Caco-2 (cell line): ENCODE measurements at regions not wholly inside any gene's neighbourhood (a gene's known extent, or its start where the extent isn't known, plus 50 kb on each side); places are given as distances from the start of the nearest gene placed in this dataset.

ENCODE experiments used
- BruUV-seq: library from RNA; stranded (reverse); fragments of 400-500 nt; replicated peaks from 2 replicates; lab custom pipeline; 2021; lab: Mats Ljungman, UMichigan
- CTCF ChIA-PET: fragments of 300-600 bp; sonication (Branson Sonifier 250); formaldehyde crosslinking; loops from one replicate; lab custom pipeline; 2022; ENCODE audit warnings: antibody characterized with exemption; lab: Charles Lee
- POLR2A ChIA-PET: fragments of 300-600 bp; sonication (Branson Sonifier 250); formaldehyde crosslinking; loops from one replicate; lab custom pipeline; 2022; ENCODE audit warnings: antibody characterized with exemption; lab: Charles Lee
- DNase-seq, 2 experiments: peaks; one replicate each; pipeline versions ENCODE4 v3.0.0 to v3.0.0-alpha.2; 2020 to 2022
- H3K27me3 ChIP-seq: replicated peaks from 2 replicates; pipeline ENCODE4 v1.6.0; 2011; ENCODE audit warnings: low read length; ENCODE audit not compliant: control insufficient read depth, insufficient read depth
- H3K36me3 ChIP-seq: 2 replicates; pipeline ENCODE4 v1.5.1; 2011; ENCODE audit warnings: low read length; ENCODE audit not compliant: control insufficient read depth, insufficient read depth
- H3K4me1 ChIP-seq: fragments of 250-450 bp; sonication (Bioruptor Pico); 2 replicates; pipeline ENCODE4 v1.5.1; 2020; ENCODE audit warnings: mild to moderate bottlenecking
- H3K4me3 ChIP-seq: 2 replicates; pipeline ENCODE4 v1.5.1; 2011; ENCODE audit warnings: low read depth, mild to moderate bottlenecking, control low read depth, low read length
- H3K9me3 ChIP-seq: fragments of 250-450 bp; sonication (Bioruptor Pico); 2 replicates; pipeline ENCODE4 v1.5.1; 2020; ENCODE audit warnings: mild to moderate bottlenecking, moderate library complexity
- H3K27ac Mint-ChIP-seq: one replicate; pipeline ENCODE4 v1.8.0; 2022; ENCODE audit warnings: mixed read lengths; ENCODE audit not compliant: unreplicated experiment
- H3K27me3 Mint-ChIP-seq: one replicate; pipeline ENCODE4 v1.8.0; 2022; ENCODE audit warnings: mixed read lengths; ENCODE audit not compliant: insufficient read depth, unreplicated experiment
- H3K36me3 Mint-ChIP-seq: one replicate; pipeline ENCODE4 v1.8.0; 2022; ENCODE audit warnings: mild to moderate bottlenecking, mixed read lengths; ENCODE audit not compliant: insufficient read depth, unreplicated experiment
- H3K4me1 Mint-ChIP-seq: one replicate; pipeline ENCODE4 v1.8.0; 2022; ENCODE audit warnings: low read depth, mixed read lengths; ENCODE audit not compliant: unreplicated experiment
- H3K4me3 Mint-ChIP-seq: one replicate; pipeline ENCODE4 v1.8.0; 2022; ENCODE audit warnings: mild to moderate bottlenecking, moderate library complexity, mixed read lengths; ENCODE audit not compliant: unreplicated experiment
- H3K9me3 Mint-ChIP-seq: one replicate; pipeline ENCODE4 v1.8.0; 2022; ENCODE audit warnings: mixed read lengths; ENCODE audit not compliant: unreplicated experiment
- intact Hi-C: fragments of 100-400 bp; cut with micrococcal nuclease; formaldehyde crosslinking; loops from one replicate; pipeline ENCODE4 v1.10.0; 2022; ENCODE audit not compliant: unreplicated experiment
- TF ChIP-seq, protein P1 (sequence below), 2 experiments: fragments of 200-600 bp in 1 of 2; IDR thresholded peaks; 1 replicate in 1 of 2; 2 replicates in 1 of 2; pipeline versions ENCODE4 v1.5.1 to v1.8.0; 2011 to 2022; ENCODE audit warnings: antibody characterized with exemption in 1 of 2, control low read depth in 1 of 2, inconsistent platforms in 1 of 2, low read depth in 1 of 2, low read length in 1 of 2, mild to moderate bottlenecking in 1 of 2, moderate library complexity in 1 of 2; ENCODE audit not compliant: insufficient read depth in 1 of 2, severe bottlenecking in 1 of 2, unreplicated experiment in 1 of 2

DNA sequence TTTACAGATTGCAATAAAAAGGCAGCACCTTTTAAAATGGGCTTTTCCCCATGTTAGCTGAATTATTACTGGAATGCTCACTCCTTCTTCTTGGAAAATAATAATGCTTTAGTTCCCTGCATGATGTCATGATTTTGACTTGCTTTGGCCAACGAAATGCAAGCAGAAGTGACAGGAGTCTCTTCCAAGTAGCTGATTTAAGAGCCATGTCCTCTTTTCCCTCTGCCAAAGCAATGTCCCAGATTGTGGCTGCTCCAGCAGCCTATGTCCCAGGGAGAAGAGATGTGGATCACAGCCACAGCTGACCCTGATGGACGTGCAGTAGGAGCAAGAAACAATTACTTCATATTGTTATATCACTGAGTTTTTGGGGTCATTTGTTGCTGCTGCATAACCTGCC is 246.6 kb downstream of the HAPSTR1 start:
- DNase-seq, result no peak
- POLR2A ChIA-PET, result no interaction called here
- H3K9me3 Mint-ChIP-seq, result no peaks in the 10 kb centered on the region
- no peak overlapping the region for H3K4me3 ChIP-seq
- CTCF ChIA-PET, result no interaction called here
- no peaks in the 10 kb centered on the region for H3K36me3 ChIP-seq
- H3K4me3 Mint-ChIP-seq, result no peak overlapping the region
- TF ChIP-seq, protein P1, sequence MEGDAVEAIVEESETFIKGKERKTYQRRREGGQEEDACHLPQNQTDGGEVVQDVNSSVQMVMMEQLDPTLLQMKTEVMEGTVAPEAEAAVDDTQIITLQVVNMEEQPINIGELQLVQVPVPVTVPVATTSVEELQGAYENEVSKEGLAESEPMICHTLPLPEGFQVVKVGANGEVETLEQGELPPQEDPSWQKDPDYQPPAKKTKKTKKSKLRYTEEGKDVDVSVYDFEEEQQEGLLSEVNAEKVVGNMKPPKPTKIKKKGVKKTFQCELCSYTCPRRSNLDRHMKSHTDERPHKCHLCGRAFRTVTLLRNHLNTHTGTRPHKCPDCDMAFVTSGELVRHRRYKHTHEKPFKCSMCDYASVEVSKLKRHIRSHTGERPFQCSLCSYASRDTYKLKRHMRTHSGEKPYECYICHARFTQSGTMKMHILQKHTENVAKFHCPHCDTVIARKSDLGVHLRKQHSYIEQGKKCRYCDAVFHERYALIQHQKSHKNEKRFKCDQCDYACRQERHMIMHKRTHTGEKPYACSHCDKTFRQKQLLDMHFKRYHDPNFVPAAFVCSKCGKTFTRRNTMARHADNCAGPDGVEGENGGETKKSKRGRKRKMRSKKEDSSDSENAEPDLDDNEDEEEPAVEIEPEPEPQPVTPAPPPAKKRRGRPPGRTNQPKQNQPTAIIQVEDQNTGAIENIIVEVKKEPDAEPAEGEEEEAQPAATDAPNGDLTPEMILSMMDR (IDR thresholded peaks at IDR 0.05; ENCODE audit: insufficient read depth in 1 of 2, low read depth in 1 of 2, low read length in 1 of 2, severe bottlenecking in 1 of 2, unreplicated experiment in 1 of 2), result no peak
- H3K9me3 ChIP-seq, result no peaks in the 10 kb centered on the region
- no TSS peak for BruUV-seq
- H3K27me3 ChIP-seq, result no peaks in the 10 kb centered on the region
- peaks cover 3% of the 10 kb centered on the region for H3K27me3 Mint-ChIP-seq
- intact Hi-C loops, result no loop called here
- no peaks in the 10 kb centered on the region for H3K4me1 ChIP-seq
- no peak overlapping the region for H3K27ac Mint-ChIP-seq
- no peaks in the 10 kb centered on the region for H3K4me1 Mint-ChIP-seq
- no peaks in the 10 kb centered on the region for H3K36me3 Mint-ChIP-seq

- no peak overlapping the region for H3K4me3 ChIP-seq
- Mint-ChIP-seq H3K27me3 (peaks cover 3% of the 10 kb centered on the region), H3K4me1 (no peaks in the 10 kb centered on the region), H3K4me3 (no peak overlapping the region), H3K9me3 (no peaks in the 10 kb centered on the region), H3K27ac (no peak overlapping the region), H3K36me3 (no peaks in the 10 kb centered on the region)
- no TSS peak for BruUV-seq
- DNase-seq, result no peak
- intact Hi-C loops, result no loop called here
- H3K9me3 ChIP-seq, result no peaks in the 10 kb centered on the region
- POLR2A ChIA-PET, result no interaction called here
- TF ChIP-seq, protein P1 (IDR thresholded peaks at IDR 0.05; ENCODE audit: insufficient read depth in 1 of 2, low read depth in 1 of 2, low read length in 1 of 2, severe bottlenecking in 1 of 2, unreplicated experiment in 1 of 2), result no peak
- H3K27me3 ChIP-seq, result no peaks in the 10 kb centered on the region
- no peaks in the 10 kb centered on the region for H3K4me1 ChIP-seq
- H3K36me3 ChIP-seq, result no peaks in the 10 kb centered on the region
- CTCF ChIA-PET, result no interaction called here
Measured at GRCh38 chr16:9338510-9338909, 247.1 kb downstream of the HAPSTR1 start.

DNA sequence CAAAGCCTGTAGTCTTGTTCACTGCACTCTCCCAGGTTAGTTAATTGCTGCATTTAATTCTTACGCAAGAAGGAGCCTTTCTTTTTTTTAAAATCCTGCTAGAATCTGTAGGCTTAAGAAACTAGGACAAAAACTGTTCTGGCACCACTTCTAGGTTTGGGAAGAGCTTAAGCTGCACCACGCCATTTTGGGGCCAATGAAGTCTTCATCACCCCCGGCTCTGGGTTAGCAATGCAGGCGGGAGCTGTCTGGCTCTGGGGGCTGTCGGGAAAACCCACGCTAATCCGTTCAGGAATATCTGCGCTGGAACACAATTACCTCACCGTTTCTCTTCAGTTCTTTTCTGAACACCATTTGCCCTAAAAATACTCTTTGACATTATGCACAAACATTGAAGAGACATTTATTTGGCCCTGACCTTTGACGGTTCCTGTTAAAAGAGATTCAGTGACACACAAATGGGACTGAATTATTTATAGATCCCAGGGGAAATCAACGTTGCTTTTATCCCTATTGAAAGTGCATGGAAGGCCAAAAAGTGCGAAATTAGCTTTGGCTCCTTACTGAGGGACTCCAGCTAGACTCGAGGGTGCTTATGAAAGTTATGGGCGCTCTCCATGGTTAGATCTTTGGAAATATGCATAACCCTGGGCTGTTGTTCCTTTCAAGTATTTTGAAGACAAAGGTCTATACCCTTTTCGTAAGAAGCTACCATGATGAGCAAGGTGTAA is 249.2 kb downstream of the HAPSTR1 start:
- intact Hi-C loops, result no loop called here
- Mint-ChIP-seq H3K9me3 (no peaks in the 10 kb centered on the region), H3K27me3 (peaks cover 2% of the 10 kb centered on the region), H3K27ac (no peak overlapping the region), H3K36me3 (no peaks in the 10 kb centered on the region), H3K4me3 (no peak overlapping the region), H3K4me1 (no peaks in the 10 kb centered on the region)
- ChIA-PET POLR2A (no interaction called here), CTCF (no interaction called here)
- BruUV-seq, result no TSS peak
- Histone ChIP-seq H3K4me3 (no peak overlapping the region), H3K27me3 (no peaks in the 10 kb centered on the region), H3K36me3 (no peaks in the 10 kb centered on the region), H3K9me3 (no peaks in the 10 kb centered on the region), H3K4me1 (no peaks in the 10 kb centered on the region)
- TF ChIP-seq, protein P1 (IDR thresholded peaks at IDR 0.05; ENCODE audit: insufficient read depth in 1 of 2, low read depth in 1 of 2, low read length in 1 of 2, severe bottlenecking in 1 of 2, unreplicated experiment in 1 of 2), result no peak
- no peak for DNase-seq
